GM12892 (cell line): ENCODE measurements at regions not wholly inside any gene's neighbourhood (a gene's known extent, or its start where the extent isn't known, plus 50 kb on each side); places are given as distances from the start of the nearest gene placed in this dataset.
"Not testable (repeated sequence)": the region's sequence is repeated elsewhere in the genome, so short reads cannot be mapped to it uniquely, and the experiment has no call there.

Experiments used
- POLR2A ChIP-seq: IDR thresholded peaks from 2 replicates; pipeline ENCODE4 v1.6.1; 2011; ENCODE audit warnings: low read depth, low read length, control low read depth
- POLR2AphosphoS5 ChIP-seq: IDR thresholded peaks from 2 replicates; pipeline ENCODE4 v1.6.1; 2011; ENCODE audit warnings: low read depth, low read length, control low read depth
- TAF1 ChIP-seq: IDR thresholded peaks from 2 replicates; pipeline ENCODE4 v1.6.1; 2011; ENCODE audit warnings: low read depth, mild to moderate bottlenecking, control low read depth, low read length, borderline replicate concordance

DNA sequence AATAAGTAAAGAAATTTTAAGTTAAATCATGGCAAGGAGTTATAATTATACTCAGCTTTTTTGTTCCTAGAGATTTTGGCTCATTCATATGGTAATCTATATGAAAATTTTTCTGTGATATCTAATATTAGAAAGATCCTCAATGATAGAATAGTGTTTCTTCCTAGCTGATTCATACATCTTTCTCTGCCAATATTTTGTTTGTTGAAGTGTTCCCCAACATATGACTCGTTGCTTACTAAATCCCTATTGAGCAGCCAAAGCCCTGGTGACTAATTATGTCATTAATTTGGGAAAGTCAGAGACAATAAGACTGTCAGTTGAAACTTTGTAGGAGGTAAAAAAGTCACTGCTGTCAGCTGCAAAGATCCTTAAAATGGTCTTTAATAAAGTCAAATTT lies 1348.5 kb upstream of the CDH18 start:
- not testable (repeated sequence) for TF ChIP-seq POLR2A, POLR2AphosphoS5, TAF1
